GM10248 (cell line): ENCODE measurements at regions not wholly inside any gene's neighbourhood (a gene's known extent, or its start where the extent isn't known, plus 50 kb on each side); places are given as distances from the start of the nearest gene placed in this dataset.

Experiments used
- CTCF ChIA-PET: fragments of 300-600 bp; sonication (Branson Sonifier 250); formaldehyde crosslinking; extraction: SDS; loops from one replicate; lab custom pipeline; 2021; ENCODE audit warnings: antibody characterized with exemption; lab: Yijun Ruan, JAX
- POLR2A ChIA-PET: fragments of 350-650 bp; sonication (Branson Sonifier 250); formaldehyde crosslinking; extraction: SDS; loops from one replicate; lab custom pipeline; 2020; ENCODE audit warnings: antibody characterized with exemption; lab: Yijun Ruan, JAX
- DNase-seq: peaks from one replicate; pipeline ENCODE4 v3.0.0; 2012; ENCODE audit errors: extremely low spot score
- CTCF ChIP-seq: IDR thresholded peaks from 2 replicates; pipeline ENCODE4 v1.5.1; 2012; ENCODE audit warnings: mild to moderate bottlenecking, low read depth; ENCODE audit errors: extremely low read depth, missing control alignments, control extremely low read depth

- TF ChIP-seq CTCF, result no peak
- CTCF ChIA-PET, result interaction anchor here (0.7 to 1.9 kb wide), 2 partner anchors 14 to 22 kb away, joined by 3 to 12 read pairs; no protein-coding TSS in a partner anchor
- no peak for DNase-seq
- POLR2A ChIA-PET, result no interaction called here
Observed at GRCh38 chr12:42003031-42003430, 141.6 kb downstream of the GXYLT1 start.

DNA sequence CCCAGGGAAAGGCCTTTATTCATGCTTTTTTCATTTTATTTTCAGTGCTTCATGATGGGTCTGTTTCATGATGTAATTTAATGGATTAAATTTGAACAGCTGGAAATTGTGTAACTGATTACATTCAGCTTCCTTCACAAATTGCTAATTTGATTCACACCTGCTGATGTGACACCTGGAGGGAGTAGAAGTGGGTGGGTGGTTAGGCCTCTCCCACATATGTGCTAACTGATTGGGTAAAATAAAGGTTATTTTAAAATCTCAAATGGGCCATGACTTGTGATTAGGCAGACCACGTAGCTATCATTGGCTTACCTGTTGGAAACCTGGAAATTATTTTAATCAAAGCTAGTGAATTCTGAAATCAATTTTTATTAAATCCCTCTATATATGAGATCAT lies 142.1 kb downstream of the GXYLT1 start:
- TF ChIP-seq CTCF, result no peak
- no peak for DNase-seq
- CTCF ChIA-PET, result interaction anchor here (0.7 to 1.9 kb wide), 4 partner anchors 15 to 32 kb away, joined by 3 to 12 read pairs (median 4); no protein-coding TSS in a partner anchor
- POLR2A ChIA-PET, result no interaction called here

DNA sequence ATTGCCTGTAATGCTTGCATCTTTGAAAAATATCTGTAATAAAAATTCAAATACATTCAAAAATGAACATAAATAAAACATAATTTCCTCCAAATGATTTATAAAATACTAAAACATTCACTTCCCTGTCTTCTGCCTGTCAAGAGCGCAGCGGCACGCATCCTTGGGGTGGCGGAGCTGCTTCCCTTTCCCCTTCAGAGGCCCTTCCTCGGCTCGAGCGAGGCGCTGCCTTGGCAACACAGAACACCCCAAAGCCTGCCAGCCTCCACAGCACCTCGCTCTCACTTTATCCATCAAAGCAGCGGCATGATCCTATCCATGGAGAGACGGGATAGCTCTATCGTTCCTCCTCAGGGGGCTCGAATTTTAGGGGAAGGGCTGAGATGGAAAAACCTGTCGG lies 146.2 kb downstream of the GXYLT1 start:
- CTCF ChIA-PET, result interaction anchor here (1.3 to 1.5 kb wide), 2 partner anchors 13 to 17 kb away, joined by 3 to 4 read pairs; no protein-coding TSS in a partner anchor
- no peak for DNase-seq
- POLR2A ChIA-PET, result no interaction called here
- no peak for TF ChIP-seq CTCF

DNA sequence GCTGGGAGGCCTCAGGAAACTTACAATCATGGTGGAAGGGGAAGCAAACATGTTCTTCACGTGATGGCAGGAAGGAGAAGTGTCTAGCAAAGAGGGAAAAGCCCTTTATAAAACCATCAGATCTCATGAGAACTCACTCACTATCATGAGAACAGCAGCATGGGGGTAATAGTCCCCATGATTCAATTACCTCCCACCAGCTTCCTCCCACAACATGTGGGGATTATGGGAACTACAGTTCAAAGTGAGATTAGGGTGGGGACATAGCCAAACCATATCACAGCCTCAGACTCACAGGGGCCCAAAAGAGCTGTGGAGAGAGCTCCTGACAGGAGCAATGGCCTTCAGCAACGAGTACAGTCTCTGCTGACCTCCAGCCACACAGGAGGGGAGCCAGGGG lies 151.4 kb downstream of the GXYLT1 start:
- ChIA-PET POLR2A (no interaction called here), CTCF (no interaction called here)
- DNase-seq, result no peak
- TF ChIP-seq CTCF, result no peak

- POLR2A ChIA-PET, result no interaction called here
- CTCF ChIA-PET, result no interaction called here
- no peak for DNase-seq
- no peak for TF ChIP-seq CTCF
Observed at GRCh38 chr12:41992692-41993215, 151.9 kb downstream of the GXYLT1 start.

DNA sequence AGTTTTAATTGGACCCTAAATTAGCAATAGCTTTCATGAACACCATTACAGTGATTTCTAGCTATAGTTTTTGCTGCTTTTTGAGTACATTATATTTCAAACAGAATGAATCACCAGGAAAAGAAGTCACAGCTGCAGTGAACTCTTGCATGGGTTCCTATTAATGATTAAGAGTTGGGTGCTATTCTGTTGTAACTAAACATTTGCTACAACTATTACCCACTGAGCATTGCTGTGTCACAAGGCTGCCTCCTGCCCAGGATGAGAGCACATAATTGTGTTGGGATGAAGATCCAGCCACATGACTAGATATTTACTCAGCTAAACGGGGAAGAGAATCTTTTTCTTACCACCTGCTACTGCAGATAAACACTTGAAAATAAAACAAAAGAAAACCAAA lies 152.7 kb downstream of the GXYLT1 start:
- ChIA-PET POLR2A (no interaction called here), CTCF (interaction anchor here (0.8 to 1.2 kb wide), 2 partner anchors 20 to 32 kb away, joined by 3 read pairs; no protein-coding TSS in a partner anchor)
- no peak for DNase-seq
- no peak for TF ChIP-seq CTCF
